Choroid plexus epithelial cell (primary cell): ENCODE measurements at regions not wholly inside any gene's neighbourhood (a gene's known extent, or its start where the extent isn't known, plus 50 kb on each side); places are given as distances from the start of the nearest gene placed in this dataset.

Experiments
- DNase-seq: peaks from one replicate; pipeline ENCODE4 v3.0.0-alpha.2; 2010; ENCODE audit warnings: low read depth
- H3K4me3 ChIP-seq: 2 replicates; pipeline ENCODE4 v1.5.1; 2011; ENCODE audit warnings: low read depth, mild to moderate bottlenecking, control low read depth, low read length, moderate library complexity
- CTCF ChIP-seq: conservative IDR thresholded peaks from 2 replicates; pipeline ENCODE4 v1.5.1; 2011; ENCODE audit warnings: low read depth, mild to moderate bottlenecking, control low read depth, inconsistent platforms, low read length, moderate library complexity

GRCh38 chr11:30128269-30128932 lies 102.4 kb upstream of the FSHB start:
- DNase-seq: peak; percentile 65
- peak; percentile 65 for TF ChIP-seq CTCF
- H3K4me3 ChIP-seq: no peak overlapping the region

- TF ChIP-seq CTCF: no peak
- H3K4me3 ChIP-seq: no peak overlapping the region
- peak; percentile 6 for DNase-seq
These were observed 99.3 kb upstream of the FSHB start for GRCh38 chr11:30131535-30131934.

GRCh38 chr11:30133281-30133680 lies 97.5 kb upstream of the FSHB start:
- H3K4me3 ChIP-seq: no peak overlapping the region
- DNase-seq: no peak
- TF ChIP-seq CTCF: no peak

- peak; percentile 73 for TF ChIP-seq CTCF
- no peak overlapping the region for H3K4me3 ChIP-seq
- peak; percentile 49 for DNase-seq
These were observed 87.6 kb upstream of the FSHB start for GRCh38 chr11:30143098-30143705.

- no peak overlapping the region for H3K4me3 ChIP-seq
- no peak for DNase-seq
- no peak for TF ChIP-seq CTCF
These were observed 83.5 kb upstream of the FSHB start for GRCh38 chr11:30147293-30147692.

- H3K4me3 ChIP-seq: no peak overlapping the region
- DNase-seq: no peak
- TF ChIP-seq CTCF: no peak
These were observed 80.8 kb upstream of the FSHB start for GRCh38 chr11:30149998-30150397.

- DNase-seq: no peak
- TF ChIP-seq CTCF: no peak
- no peak overlapping the region for H3K4me3 ChIP-seq
These were observed 80.4 kb upstream of the FSHB start for GRCh38 chr11:30150425-30150824.
